Fibroblast of the conjunctiva (primary cell): ENCODE measurements at regions not wholly inside any gene's neighbourhood (a gene's known extent, or its start where the extent isn't known, plus 50 kb on each side); places are given as distances from the start of the nearest gene placed in this dataset.
A peak's percentile ranks its signal among the peaks of the same experiment; 100 is the strongest.

ENCODE experiments used
- DNase-seq: peaks from one replicate; pipeline ENCODE4 v3.0.0-alpha.2; 2010; ENCODE audit warnings: low read depth

DNA sequence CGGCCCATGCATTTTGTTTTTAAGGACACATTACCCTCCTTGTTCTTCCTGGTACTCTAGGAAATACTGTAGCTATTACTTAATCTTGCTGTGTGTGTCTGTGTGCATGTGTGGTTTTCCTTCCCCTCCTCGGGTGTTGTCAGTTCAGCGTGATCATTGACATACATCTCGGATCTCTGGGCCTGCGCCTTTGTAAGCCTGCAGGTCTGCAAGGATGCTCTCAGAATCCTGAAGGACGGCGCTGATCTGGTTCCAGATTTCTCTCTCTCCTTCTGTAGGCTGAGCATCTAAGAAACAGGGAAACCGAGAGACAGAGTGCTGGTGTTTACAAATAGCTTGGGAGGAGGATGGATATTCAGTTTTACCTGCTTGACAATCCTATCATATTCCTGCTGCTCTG lies 100.2 kb downstream of the CYRIA start:
- no peak for DNase-seq

- no peak for DNase-seq
Observed at GRCh38 chr2:16561676-16562075, 104.0 kb downstream of the CYRIA start.

- no peak for DNase-seq
Observed at GRCh38 chr2:16561251-16561650, 104.4 kb downstream of the CYRIA start.

GRCh38 chr2:16559278-16560067 lies 106.2 kb downstream of the CYRIA start:
- no peak for DNase-seq

DNA sequence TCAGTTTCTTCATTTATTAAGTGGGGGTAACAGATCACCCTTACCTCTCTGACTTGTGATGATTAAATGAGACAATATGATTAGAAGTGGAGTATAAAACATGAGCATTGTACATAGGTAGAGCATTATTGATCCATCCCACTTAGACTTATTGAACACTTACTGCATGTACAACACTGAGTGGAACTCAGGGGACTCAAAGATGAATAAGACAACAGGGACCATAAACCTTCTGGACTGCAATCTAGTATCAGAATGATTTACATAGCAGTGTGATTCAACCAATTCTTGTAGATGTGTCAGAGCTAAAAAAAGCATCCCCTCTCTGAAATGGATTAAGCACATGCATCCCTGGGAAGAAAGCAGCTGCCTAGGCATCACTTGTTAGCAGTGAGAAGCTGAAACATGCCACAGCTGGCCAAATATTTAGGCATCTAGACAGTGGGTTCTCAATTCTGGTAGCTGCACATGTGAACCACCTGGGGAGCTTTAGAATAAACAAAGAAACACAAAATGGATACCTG lies 111.5 kb downstream of the CYRIA start:
- no peak for DNase-seq

GRCh38 chr2:16553226-16553625 lies 112.4 kb downstream of the CYRIA start:
- peak; percentile 3 for DNase-seq

- no peak for DNase-seq
Observed at GRCh38 chr2:16552202-16552601, 113.4 kb downstream of the CYRIA start.

DNA sequence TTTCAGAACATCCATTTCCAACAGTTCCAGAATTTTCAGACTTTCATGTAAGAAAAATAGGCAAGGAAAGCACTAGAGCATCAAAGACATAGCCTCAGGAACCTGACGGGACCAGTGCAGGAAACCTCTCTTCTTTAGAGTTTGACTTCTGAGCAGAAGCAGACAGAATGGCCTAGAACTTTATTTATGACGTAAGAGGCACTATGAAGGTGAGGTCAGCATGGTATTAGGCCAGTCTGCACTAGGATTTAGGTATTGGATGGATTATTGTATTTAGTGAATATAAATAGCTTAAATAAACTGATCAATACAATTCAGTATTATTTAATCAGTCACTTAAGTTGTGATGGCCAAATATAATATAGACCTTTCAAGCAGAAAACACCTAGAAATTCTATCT lies 117.6 kb downstream of the CYRIA start:
- no peak for DNase-seq

DNA sequence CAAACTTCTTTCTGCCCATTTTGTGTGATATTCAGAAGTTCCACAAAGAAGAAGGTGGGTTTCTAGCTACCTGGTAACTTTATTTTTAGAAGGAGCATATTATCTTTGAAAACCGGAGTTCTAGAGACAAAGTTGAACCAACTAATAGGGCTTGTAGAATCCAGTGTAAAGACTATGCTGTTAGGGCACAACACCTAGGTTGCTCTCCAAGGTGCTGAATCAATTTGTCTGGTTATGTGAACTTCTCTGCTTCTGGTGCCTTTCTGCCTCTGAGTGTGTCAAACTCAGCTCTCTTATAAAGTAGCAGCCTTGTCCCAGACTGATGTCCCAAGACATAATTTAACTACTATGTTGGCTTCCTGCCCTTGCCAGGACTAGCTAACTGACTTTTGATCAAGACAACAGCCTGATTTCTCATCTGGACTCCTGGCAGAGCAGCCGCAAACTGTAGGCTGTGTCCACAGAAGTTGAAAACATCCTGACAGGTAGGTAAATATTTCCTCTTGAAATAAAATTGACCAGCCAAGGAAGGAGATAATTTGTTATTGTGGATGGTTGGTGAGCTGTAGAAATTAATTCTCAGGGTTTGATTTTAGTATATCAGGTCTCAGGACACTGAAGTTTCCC lies 119.4 kb downstream of the CYRIA start:
- DNase-seq = no peak

- no peak for DNase-seq
Observed at GRCh38 chr2:16538707-16539106, 126.9 kb downstream of the CYRIA start.

DNA sequence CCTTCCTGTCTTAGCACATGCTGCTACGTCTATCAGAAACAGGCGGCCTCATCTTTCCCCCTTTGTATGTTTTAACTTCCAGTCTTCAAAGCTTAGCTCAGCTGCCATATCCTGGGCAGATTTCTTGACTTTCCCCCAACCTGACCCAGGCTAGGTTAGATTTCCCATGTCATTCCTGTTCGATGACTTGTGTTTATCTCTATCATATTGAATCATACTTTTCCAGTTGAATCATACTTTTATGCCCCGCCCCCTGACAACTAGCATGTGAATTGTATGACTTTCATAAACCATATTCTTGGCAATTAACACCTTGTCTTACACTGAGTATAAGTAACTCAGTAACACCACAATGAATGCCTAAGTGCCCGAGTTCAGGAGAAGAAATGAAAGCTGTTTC lies 128.3 kb downstream of the CYRIA start:
- DNase-seq = no peak

GRCh38 chr2:16526193-16526592 lies 139.4 kb downstream of the CYRIA start:
- DNase-seq = no peak

GRCh38 chr2:16525265-16525887 lies 140.3 kb downstream of the CYRIA start:
- DNase-seq = no peak

GRCh38 chr2:16523711-16524110 lies 141.9 kb downstream of the CYRIA start:
- DNase-seq = no peak

GRCh38 chr2:16522031-16522831 lies 143.4 kb downstream of the CYRIA start:
- no peak for DNase-seq

GRCh38 chr2:16520891-16521290 lies 144.7 kb downstream of the CYRIA start:
- no peak for DNase-seq

DNA sequence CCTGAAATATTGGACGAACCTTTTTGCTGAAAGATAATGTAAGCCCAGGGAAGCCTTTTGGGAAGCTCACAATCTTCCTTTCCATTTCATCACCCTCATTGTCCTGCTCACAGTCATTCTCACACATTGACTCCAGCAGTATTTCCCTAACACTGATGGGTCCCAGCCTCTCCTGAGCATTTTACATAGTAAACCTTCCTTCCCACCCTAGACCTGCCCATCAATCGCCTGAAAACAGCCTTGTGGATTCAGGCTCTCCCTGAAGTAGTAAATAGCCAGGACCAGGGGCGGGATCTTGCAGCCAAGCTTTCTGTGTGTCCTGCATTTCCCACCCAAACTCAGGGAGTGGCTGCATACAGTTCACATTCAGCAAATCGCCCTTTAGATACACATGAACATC lies 149.9 kb downstream of the CYRIA start:
- no peak for DNase-seq

GRCh38 chr2:16513626-16514025 lies 152.0 kb downstream of the CYRIA start:
- DNase-seq = no peak

GRCh38 chr2:16511041-16511440 lies 154.6 kb downstream of the CYRIA start:
- no peak for DNase-seq

GRCh38 chr2:16509042-16509441 lies 156.6 kb downstream of the CYRIA start:
- no peak for DNase-seq

GRCh38 chr2:16508490-16508851 lies 157.2 kb downstream of the CYRIA start:
- no peak for DNase-seq
